ENCODE measurements at regions not wholly inside any gene's neighbourhood (a gene's known extent, or its start where the extent isn't known, plus 50 kb on each side); places are given as distances from the start of the nearest gene placed in this dataset.
A peak's percentile ranks its signal among the peaks of the same experiment; 100 is the strongest.

GRCh38 chr15:88981244-88982215, 68.4 kb upstream of the MFGE8 start:
- no peak overlapping the region for H3K4me3 ChIP-seq (ENCODE audit: low read depth, low read length)
- no peak for TF ChIP-seq CTCF (IDR thresholded peaks at IDR 0.05; ENCODE audit: insufficient read depth, low read depth, low read length)
- no peak for DNase-seq (ENCODE audit: low read depth)

DNA sequence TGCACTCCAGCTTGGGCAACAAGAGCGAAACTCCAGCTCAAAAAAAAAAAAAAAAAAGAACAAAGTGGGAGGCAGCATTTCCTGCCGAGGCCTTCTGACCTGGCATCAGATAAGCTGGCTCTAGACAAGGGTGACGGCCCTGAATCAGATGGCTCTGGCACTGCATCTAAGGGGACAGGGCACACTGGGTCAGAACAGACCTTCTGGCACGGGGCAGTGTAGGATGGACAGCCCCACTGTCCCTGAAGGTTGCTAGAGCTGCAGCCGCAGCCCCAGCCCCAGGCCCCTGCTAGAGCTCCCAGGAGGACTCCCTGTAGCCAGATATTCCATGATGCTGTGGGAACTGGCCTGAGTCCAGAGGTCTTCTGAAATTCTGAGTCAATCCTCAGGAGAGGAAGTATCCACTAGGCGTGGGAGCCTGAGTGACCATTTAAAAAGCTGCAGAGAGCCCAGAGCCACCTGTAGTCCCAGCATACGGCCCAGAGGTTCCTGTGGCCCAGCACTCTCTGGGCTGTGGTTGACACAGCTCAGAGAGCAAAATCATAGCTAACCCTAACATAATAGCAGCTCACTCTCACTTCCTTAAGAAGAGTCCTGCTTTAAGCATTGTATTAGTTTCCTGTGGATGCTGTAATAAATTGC, 69.2 kb upstream of the MFGE8 start:
- TF ChIP-seq CTCF (IDR thresholded peaks at IDR 0.05; ENCODE audit: insufficient read depth, low read depth, low read length), result no peak
- H3K4me3 ChIP-seq (ENCODE audit: low read depth, low read length), result no peak overlapping the region
- DNase-seq (ENCODE audit: low read depth), result peak; percentile 84

- H3K4me3 ChIP-seq (ENCODE audit: low read depth, low read length), result no peak overlapping the region
- no peak for TF ChIP-seq CTCF (IDR thresholded peaks at IDR 0.05; ENCODE audit: insufficient read depth, low read depth, low read length)
- no peak for DNase-seq (ENCODE audit: low read depth)
Measured at GRCh38 chr15:88982946-88983342, 69.8 kb upstream of the MFGE8 start.

- TF ChIP-seq CTCF (IDR thresholded peaks at IDR 0.05; ENCODE audit: insufficient read depth, low read depth, low read length), result no peak
- H3K4me3 ChIP-seq (ENCODE audit: low read depth, low read length), result no peak overlapping the region
- DNase-seq (ENCODE audit: low read depth), result no peak
Measured at GRCh38 chr15:88983861-88984429, 70.8 kb upstream of the MFGE8 start.

DNA sequence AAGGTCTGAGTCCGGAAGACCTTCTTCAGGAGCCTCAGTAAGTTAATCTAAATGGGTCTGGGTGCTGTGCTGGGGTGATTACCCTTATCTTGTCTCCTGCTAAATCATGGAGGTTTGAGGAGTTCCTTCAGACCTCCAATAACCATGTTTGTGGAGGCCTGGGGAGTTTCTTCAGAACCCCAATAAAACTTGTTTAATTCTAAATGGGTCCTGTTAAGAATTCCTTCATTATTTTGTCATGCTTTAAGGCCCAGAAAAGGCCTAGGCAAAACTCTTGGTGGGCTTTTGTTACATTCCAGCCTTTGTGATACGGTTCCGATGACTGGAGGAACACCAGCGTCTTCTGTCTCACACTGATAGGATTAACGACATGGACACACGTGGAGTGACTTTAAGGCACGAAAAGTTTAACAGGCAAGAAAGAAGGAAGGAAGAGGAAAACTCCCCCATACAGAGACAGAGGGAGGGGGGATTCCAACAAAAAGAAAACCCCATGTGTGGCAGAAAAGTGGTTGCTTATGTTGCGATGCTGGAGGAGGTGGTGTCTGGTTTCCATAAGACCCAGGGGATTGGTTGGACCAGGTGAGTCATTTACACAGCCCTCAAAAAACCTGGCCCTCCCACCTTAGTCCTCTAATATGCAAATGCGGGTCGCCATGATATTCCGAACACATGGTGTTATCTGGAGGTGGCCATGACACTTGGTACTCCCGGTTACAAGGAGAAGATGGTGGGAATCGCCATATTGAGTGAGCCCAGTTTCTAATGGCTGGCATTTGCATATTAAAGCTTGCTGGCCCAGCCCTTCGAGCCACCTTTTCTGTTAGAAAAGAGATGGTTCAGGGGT, 72.6 kb upstream of the MFGE8 start:
- H3K4me3 ChIP-seq (ENCODE audit: low read depth, low read length), result no peak overlapping the region
- TF ChIP-seq CTCF (IDR thresholded peaks at IDR 0.05; ENCODE audit: insufficient read depth, low read depth, low read length), result no peak
- DNase-seq (ENCODE audit: low read depth), result no peak

GRCh38 chr15:88986949-88987590, 73.9 kb upstream of the MFGE8 start:
- TF ChIP-seq CTCF (IDR thresholded peaks at IDR 0.05; ENCODE audit: insufficient read depth, low read depth, low read length), result no peak
- DNase-seq (ENCODE audit: low read depth), result no peak
- H3K4me3 ChIP-seq (ENCODE audit: low read depth, low read length), result no peak overlapping the region

Data from fibroblast of villous mesenchyme (primary cell).